DOHH2 (cell line): ENCODE measurements at regions not wholly inside any gene's neighbourhood (a gene's known extent, or its start where the extent isn't known, plus 50 kb on each side); places are given as distances from the start of the nearest gene placed in this dataset.

Experiments
- EZH2phosphoT487 ChIP-seq: fragments of 200-600 bp; sonication (generic); IDR thresholded peaks from 2 replicates; pipeline ENCODE4 v1.6.1; 2017; ENCODE audit warnings: borderline replicate concordance, mild to moderate bottlenecking, antibody characterized with exemption, low read length, moderate library complexity, mixed read lengths
- TF ChIP-seq, protein P1 (sequence below): fragments of 200-600 bp; sonication (generic); IDR thresholded peaks from one replicate; pipeline ENCODE4 v1.5.1; 2014; ENCODE audit warnings: antibody characterized with exemption, mild to moderate bottlenecking, low read depth, low read length; ENCODE audit not compliant: poor library complexity, severe bottlenecking

- no peak for TF ChIP-seq EZH2phosphoT487
- TF ChIP-seq, protein P1, sequence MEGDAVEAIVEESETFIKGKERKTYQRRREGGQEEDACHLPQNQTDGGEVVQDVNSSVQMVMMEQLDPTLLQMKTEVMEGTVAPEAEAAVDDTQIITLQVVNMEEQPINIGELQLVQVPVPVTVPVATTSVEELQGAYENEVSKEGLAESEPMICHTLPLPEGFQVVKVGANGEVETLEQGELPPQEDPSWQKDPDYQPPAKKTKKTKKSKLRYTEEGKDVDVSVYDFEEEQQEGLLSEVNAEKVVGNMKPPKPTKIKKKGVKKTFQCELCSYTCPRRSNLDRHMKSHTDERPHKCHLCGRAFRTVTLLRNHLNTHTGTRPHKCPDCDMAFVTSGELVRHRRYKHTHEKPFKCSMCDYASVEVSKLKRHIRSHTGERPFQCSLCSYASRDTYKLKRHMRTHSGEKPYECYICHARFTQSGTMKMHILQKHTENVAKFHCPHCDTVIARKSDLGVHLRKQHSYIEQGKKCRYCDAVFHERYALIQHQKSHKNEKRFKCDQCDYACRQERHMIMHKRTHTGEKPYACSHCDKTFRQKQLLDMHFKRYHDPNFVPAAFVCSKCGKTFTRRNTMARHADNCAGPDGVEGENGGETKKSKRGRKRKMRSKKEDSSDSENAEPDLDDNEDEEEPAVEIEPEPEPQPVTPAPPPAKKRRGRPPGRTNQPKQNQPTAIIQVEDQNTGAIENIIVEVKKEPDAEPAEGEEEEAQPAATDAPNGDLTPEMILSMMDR = no peak
Measured at GRCh38 chr11:104691129-104691528, 207.1 kb downstream of the CASP12 start.
